Stimulated activated CD8-positive, alpha-beta memory T cell treated with anti-CD3 and anti-CD28 coated beads, Interleukin-12 subunit alpha, Interleukin-12 subunit beta, amount 100 ng/mL, for 24 hours (primary cell): ENCODE measurements at regions not wholly inside any gene's neighbourhood (a gene's known extent, or its start where the extent isn't known, plus 50 kb on each side); places are given as distances from the start of the nearest gene placed in this dataset.

Experiments used
- DNase-seq: peaks from one replicate; pipeline ENCODE4 v3.0.0-alpha.2; 2020; ENCODE audit errors: extremely low read depth

DNA sequence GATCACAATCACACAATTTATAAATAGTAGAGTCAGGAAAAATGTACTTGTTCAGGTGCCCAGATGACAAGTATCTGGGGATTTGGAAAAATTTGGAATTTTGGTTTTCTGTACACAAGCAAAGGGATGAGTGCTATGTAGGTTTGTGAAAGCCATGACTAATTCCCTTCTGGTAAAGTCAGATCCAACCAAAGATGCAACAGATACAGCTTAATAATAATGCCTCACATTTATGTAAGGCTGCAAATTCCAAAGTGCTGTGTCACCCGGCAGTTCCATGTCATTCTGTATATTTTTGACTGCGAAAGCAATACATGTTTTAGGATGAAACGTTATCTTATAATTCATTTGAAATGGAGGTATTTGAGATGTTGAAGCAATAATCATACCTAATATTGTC is 102.7 kb upstream of the AGBL1 start:
- no peak for DNase-seq

DNA sequence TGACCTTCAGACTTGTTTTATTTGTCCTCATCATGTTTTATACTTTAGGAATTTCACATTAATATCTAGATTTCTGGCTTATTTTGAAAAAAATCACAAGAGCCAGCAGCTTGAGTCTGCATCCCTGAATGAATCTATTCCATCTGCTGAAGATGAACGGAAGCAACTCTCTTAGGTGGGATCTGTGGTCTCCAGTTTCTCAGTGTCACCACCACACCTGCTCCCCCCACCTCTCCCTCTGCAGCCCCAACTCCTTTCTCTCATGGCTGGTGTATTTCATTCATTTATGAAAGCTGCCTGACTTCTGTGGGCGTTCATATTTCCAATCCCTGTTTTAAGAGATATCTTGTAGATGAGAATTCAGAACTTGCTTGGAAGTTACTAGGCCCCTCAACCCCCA is 102.1 kb upstream of the AGBL1 start:
- no peak for DNase-seq

DNA sequence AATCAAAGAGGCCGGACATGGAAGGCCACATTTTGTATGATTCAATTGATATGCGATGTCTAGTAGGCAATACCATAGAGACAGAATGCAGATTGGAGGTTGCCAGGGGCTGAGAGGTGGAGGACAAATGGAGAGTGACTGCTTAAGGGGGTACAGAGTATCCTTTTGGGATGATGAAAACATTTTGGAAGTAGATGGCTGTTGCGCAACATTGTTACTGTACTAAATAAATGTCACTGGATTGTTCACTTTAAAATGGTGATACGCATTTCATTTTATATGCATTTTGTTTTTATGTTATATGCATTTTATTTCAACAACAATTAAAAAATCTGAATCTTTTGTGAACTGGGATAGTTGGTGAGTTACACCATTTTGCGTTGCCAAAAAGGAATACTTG is 99.7 kb upstream of the AGBL1 start:
- no peak for DNase-seq

DNA sequence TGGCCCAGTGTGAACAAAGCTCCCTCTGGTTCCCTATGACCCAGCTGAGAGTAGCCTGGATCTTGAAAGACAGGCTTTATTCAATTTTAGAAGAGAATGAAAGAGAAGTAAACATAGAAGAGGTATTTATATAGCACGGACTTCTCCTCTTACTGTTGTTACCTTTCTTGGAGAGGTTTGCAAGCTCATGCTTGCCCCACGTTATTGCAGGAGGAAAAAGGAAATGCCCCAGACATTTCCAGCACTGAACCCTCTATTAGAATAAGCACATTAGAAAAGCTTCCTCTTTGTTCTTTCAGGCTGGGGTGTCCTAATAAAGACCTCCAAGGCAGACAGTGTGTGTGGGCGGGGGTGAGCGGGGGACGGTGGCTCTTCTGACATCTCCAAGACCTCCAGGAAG is 98.7 kb upstream of the AGBL1 start:
- DNase-seq, result no peak

GRCh38 chr15:85984241-85984640 is 95.4 kb upstream of the AGBL1 start:
- DNase-seq, result no peak

DNA sequence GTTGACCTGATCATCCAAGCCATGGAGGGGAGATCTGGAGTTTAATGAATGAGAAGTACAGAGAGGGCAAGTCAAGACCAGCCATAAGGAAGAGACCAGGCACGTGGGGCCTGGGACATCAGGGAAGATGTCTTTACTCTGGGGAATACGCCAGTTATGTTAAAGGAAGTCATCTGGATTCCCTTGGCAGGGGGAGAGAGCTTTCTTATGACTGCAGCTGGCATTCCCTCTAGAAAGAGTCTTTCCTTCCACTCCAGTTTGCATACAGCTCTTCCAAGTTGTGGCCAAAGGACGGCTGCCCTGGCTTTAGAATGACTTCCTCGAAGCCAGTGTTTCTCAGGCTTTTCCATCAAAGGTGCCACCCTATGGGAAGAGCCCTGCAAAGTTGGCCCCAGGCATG is 93.6 kb upstream of the AGBL1 start:
- DNase-seq, result no peak

DNA sequence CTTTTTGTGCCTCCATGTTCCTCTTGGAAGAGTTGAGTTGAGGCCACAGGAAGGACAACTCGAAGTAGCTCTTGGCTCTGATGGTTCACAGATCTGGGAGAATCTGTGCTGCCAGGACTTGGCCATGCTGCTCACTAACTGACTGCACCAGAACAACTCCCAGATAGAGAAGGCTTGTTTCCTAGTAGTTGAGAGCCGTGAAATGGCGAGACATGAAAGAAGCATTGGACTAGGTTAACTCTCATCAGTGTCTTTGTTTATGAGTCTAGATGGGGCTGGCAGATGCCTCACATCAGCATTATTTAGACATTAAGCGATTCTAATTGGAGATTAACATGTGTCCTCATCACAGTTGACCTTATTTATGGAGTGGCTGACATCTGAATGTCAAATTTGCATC is 92.9 kb upstream of the AGBL1 start:
- DNase-seq, result no peak

DNA sequence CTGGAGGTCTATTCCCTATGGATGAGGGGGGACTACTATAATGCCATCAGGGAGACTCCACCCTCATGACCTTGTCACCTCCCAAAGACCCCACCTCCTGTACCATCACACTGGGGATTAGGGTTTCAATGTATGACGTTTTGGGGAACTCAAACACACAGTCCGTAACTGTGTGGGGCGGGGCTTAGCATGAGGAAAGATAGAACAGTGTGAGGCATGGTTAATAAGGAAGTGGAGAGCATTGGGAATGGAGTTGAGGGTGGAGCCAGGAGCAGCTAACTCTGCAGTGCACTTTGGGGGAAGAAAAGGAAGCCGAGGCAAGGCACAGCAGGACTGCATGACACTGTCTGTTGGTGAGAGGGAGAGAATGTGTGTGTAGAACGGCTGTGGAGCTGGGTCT is 90.9 kb upstream of the AGBL1 start:
- DNase-seq, result no peak

- no peak for DNase-seq
Measured at GRCh38 chr15:85992224-85992623, 87.4 kb upstream of the AGBL1 start.

DNA sequence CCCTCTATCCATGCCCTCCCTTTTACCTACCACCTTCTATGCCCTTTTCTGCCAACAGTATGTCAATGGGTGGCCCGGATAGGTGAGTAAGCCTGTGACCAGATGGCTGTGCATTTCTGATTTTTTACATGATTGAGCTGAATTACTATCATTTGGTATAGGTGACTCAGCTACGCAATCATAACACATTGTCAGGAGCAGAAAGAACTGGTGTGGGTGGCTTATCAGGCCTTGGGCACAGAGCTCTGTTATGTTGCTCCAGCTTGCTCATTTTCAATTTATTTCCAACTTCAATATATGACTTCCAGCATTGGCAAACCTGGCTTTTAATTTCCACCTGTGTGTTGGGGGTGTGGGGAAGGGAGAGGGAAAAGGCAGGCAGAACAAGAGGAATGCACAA is 86.6 kb upstream of the AGBL1 start:
- no peak for DNase-seq

DNA sequence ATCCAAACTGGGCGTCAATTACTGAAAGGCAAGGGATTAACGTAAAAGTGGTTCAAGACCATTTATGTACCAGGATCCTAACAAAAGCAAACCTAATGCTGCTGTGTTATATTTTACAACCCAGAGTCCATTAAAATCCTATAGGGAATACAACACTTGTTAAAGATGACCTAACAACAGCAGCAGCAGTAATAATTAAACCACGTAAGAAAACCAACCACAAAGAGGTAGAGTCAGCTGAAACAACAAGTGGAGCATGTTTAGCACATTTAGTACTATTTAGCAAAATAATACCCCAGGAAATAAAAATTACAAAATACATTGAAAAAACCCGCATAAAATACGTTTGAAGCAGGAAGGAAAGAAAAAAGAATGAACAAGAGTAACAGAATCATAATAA is 82.1 kb upstream of the AGBL1 start:
- no peak for DNase-seq

GRCh38 chr15:85999658-86000057 is 80.0 kb upstream of the AGBL1 start:
- DNase-seq, result no peak

DNA sequence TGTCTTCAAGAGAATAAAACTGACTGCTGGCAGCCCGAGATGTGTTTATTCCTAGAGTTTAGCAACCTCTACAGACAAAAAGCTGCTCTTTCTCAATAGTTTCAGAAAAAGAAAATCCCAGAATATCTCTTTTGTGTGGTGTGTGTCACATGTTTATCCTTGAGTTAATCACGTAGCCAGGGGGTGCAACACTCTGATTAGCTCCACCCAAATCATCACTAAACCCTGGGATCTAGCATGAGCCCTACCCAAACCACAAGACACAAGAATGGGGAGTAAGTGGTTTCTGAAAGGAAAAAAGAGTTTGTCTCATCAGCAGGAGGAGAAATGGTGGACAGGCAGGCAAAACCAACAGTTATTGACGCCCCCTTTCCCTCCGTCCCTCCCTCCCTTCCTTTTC is 78.5 kb upstream of the AGBL1 start:
- DNase-seq, result no peak

- DNase-seq, result no peak
Measured at GRCh38 chr15:86002444-86002843, 77.2 kb upstream of the AGBL1 start.

DNA sequence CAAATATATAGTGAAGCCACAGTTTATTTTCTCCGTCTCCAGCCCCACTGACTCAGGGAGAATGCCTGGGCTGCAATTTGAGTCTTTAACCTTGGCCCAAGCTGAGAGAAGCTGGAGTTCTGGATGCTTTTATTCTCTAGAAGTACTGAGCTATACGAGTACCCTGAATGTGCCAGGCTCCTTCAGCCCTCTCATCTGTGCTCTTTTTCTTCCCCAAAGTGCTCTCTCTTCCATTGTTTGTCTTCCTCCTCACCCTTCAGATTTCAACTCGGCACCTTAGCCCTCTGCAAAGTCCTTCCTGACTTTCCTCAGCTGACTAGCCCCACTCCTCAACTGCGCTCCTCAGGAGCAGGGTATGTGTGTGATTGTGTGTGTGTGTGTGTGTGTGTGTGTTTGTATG is 75.6 kb upstream of the AGBL1 start:
- DNase-seq, result no peak

GRCh38 chr15:86006546-86006945 is 73.1 kb upstream of the AGBL1 start:
- DNase-seq, result no peak

DNA sequence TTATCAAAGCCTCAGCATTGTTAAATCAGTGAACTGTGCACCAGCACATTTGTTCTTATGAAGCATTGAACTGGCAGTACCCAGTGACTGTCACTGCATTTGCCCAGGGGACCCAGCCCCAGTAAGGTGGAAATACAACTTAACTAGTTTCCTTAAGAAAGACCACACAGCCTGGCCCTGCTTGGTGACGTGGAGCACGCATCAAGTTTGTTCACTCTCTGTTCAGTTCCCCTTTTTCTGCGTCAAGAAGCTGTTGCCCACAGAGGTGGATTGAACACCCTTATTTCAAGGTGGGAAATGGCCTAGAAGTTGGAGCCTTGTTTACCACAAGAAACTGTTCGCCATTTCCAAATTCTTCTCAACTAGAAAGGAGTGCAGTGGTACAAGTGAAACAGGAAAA is 69.9 kb upstream of the AGBL1 start:
- DNase-seq, result no peak

- no peak for DNase-seq
Measured at GRCh38 chr15:86010398-86010797, 69.3 kb upstream of the AGBL1 start.

GRCh38 chr15:86010891-86011290 is 68.8 kb upstream of the AGBL1 start:
- no peak for DNase-seq

GRCh38 chr15:86014016-86014415 is 65.7 kb upstream of the AGBL1 start:
- DNase-seq, result no peak

DNA sequence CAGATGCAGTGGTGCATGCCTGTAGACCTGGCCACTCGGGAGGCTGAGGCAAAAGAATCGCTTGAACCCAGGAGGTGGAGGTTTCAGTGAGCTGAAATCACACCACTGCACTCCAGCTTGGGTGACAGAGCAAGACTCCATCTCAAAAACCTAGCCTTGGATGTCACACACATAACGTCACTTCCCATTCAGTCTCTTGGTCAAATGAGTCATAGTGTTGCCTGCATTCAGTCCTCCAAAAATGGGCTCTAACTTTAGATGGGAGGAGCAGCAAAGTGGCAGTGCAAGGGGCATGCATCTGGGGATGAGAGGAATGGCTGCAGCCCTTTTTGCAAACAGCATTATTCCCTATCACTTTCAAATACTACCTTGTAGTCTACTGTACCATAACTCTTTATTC is 62.9 kb upstream of the AGBL1 start:
- no peak for DNase-seq

- DNase-seq, result no peak
Measured at GRCh38 chr15:86018679-86019078, 61.0 kb upstream of the AGBL1 start.

- no peak for DNase-seq
Measured at GRCh38 chr15:86021281-86022264, 58.1 kb upstream of the AGBL1 start.

DNA sequence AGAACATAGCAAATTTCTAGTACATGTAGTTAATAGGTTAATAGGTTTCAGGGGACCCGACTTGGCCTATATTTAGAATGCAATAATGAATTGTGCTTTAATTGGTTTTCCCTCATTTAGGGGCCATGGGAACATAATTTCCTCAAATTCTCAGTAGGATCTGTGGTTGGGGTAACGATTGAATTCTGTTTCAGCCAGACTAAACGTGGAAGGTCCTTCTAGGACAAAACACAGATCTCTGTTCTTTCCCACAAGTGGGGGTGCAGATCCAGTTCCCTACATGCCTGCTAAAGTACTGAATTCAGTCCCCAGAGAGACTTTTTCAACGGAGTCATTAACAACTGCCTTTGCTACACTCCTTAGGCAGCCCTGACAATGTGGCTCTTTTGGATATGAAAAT is 50.7 kb upstream of the AGBL1 start:
- no peak for DNase-seq
